PC-3 (cell line): ENCODE measurements at regions not wholly inside any gene's neighbourhood (a gene's known extent, or its start where the extent isn't known, plus 50 kb on each side); places are given as distances from the start of the nearest gene placed in this dataset.

Experiments used
- CTCF ChIP-seq: fragments of 300-600 bp; sonication (generic); conservative IDR thresholded peaks from 2 replicates; pipeline ENCODE4 v1.5.1; 2017; ENCODE audit warnings: antibody characterized with exemption, low read depth, mild to moderate bottlenecking, low read length
- EZH2phosphoT487 ChIP-seq: fragments of 300-600 bp; sonication (generic); IDR thresholded peaks from 2 replicates; pipeline ENCODE4 v1.6.1; 2018; ENCODE audit warnings: mild to moderate bottlenecking, antibody characterized with exemption, low read length, borderline replicate concordance

GRCh38 chr1:30654188-30654587 lies 69.2 kb downstream of the MATN1 start:
- TF ChIP-seq CTCF (no peak), EZH2phosphoT487 (no peak)
